BLaER1 treated with 17β-estradiol and CSF1 and Interleukin-3, amounts not matched to agents 10 nM and 100 nM (cell line): ENCODE measurements at regions not wholly inside any gene's neighbourhood (a gene's known extent, or its start where the extent isn't known, plus 50 kb on each side); places are given as distances from the start of the nearest gene placed in this dataset.

Experiments
- H3K27ac ChIP-seq, 11 experiments: shearing (Covaris generic); formaldehyde crosslinking; 2 replicates each; pipeline ENCODE4 v1.8.1; 2022
- H3K27me3 ChIP-seq, 11 experiments: shearing (Covaris generic); formaldehyde crosslinking; 2 replicates each; pipeline ENCODE4 v1.8.1; 2022
- H3K36me3 ChIP-seq, 11 experiments: shearing (Covaris generic); formaldehyde crosslinking; 2 replicates each; pipeline ENCODE4 v1.8.1; 2022
- H3K4me1 ChIP-seq, 10 experiments: shearing (Covaris generic); formaldehyde crosslinking; 2 replicates each; pipeline ENCODE4 v1.8.1; 2022
- H3K4me2 ChIP-seq, 11 experiments: shearing (Covaris generic); formaldehyde crosslinking; 2 replicates each; pipeline ENCODE4 v1.8.1; 2022
- H3K4me3 ChIP-seq, 10 experiments: shearing (Covaris generic); formaldehyde crosslinking; 2 replicates each; pipeline ENCODE4 v1.8.1; 2022
- H3K9ac ChIP-seq, 11 experiments: shearing (Covaris generic); formaldehyde crosslinking; 2 replicates each; pipeline ENCODE4 v1.8.1; 2022
- H3K9me3 ChIP-seq, 11 experiments: shearing (Covaris generic); formaldehyde crosslinking; replicated peaks in 1 of 11; 2 replicates each; pipeline ENCODE4 v1.8.1; 2022
- H4K20me1 ChIP-seq, 11 experiments: shearing (Covaris generic); formaldehyde crosslinking; 2 replicates each; pipeline ENCODE4 v1.8.1; 2022
- Cebpa-rat ChIP-seq, 11 experiments: shearing (Covaris generic); IDR thresholded peaks; 2 replicates each; pipeline ENCODE4 v1.8.1; 2022

DNA sequence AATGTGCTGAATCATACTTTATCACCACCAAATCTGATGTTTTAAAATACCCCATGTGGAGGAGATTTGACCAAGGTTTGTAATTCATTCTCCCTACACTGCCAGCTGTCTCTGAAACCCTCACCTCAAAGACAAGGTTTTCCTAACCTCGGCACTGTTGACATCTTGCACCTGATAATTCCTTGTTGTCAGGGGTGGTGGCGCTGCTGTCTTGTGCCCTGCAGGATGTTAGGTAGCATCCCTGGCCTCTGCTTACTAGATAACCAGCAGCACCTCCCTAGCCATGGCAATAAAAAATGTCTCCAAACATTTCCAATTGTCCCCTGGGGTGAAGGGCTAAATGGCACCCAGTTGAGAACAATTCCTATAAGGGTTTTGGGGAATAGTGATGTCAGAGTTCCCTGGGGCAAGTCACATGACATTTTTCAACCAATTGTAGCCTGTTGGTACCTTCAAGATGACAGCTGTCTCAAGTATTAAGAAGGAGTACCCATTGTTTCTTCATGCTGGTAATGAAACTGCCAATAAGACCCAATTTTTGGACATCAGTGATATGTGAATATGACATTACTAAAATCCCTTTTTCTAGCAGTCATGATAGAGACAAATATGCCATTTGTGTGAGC lies 160.6 kb upstream of the PLCXD3 start:
- Histone ChIP-seq H3K36me3 (no peaks in the 10 kb centered on the region), H3K4me3 (no peak overlapping the region), H3K27ac (no peak overlapping the region), H3K9ac (no peak overlapping the region), H3K27me3 (no peaks in the 10 kb centered on the region), H3K4me2 (no peak overlapping the region), H3K4me1 (no peaks in the 10 kb centered on the region), H3K9me3 (peaks cover 0 to 12% (median 5%) of the 10 kb centered on the region in 11 experiments; a peak in 6 of 22 replicates), H4K20me1 (no peaks in the 10 kb centered on the region)
- TF ChIP-seq Cebpa-rat (IDR thresholded peaks at IDR 0.05) = no peak

DNA sequence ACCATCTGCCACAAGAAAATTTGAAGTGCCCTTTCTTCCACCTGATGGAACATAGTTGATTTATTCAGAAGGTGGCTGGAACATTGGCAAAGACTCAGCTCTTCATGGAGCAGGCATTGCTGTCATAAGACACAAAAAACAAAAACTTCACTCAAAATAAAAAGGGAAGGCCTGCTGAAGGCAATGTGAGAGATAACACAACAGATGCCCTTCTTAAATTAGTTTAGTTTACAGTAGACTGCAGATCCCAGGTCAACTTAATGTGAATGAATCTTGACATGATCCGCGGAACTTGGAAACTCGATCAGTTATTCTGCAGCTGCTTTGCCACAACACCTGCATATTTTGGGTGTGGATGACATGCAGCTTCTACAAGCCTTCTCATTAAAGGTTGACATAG lies 159.8 kb upstream of the PLCXD3 start:
- H3K27me3 ChIP-seq = no peaks in the 10 kb centered on the region
- H3K4me1 ChIP-seq = no peaks in the 10 kb centered on the region
- H3K9me3 ChIP-seq = peaks cover 0 to 12% (median 5%) of the 10 kb centered on the region in 11 experiments; a peak in 6 of 22 replicates
- TF ChIP-seq Cebpa-rat (IDR thresholded peaks at IDR 0.05) = no peak
- no peak overlapping the region for H3K4me3 ChIP-seq
- H3K4me2 ChIP-seq = no peak overlapping the region
- H3K36me3 ChIP-seq = no peaks in the 10 kb centered on the region
- no peaks in the 10 kb centered on the region for H4K20me1 ChIP-seq
- H3K9ac ChIP-seq = no peak overlapping the region
- H3K27ac ChIP-seq = no peak overlapping the region

DNA sequence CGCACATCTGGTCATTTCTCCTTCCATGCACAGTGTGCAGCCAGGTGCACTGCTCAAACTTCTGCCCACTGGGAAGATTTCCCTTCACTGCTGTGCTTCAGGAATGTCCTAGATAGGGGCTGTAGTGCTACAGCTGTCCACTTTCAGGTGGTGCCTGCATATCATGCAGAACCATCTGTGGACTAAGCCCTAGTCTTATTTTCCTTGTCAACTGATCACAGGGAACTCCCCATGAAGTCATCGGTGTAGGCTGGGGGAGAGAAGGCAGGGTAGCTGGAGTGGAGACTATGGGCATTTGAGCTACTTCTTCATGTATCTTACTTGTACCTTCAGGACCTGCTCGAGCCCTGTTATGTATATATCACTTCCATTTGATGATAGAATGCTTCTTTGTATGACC lies 150.9 kb upstream of the PLCXD3 start:
- Histone ChIP-seq H3K4me1 (no peaks in the 10 kb centered on the region), H3K4me3 (no peak overlapping the region), H3K36me3 (no peaks in the 10 kb centered on the region), H3K4me2 (no peak overlapping the region), H3K9me3 (no peaks in the 10 kb centered on the region), H3K9ac (no peak overlapping the region), H4K20me1 (no peaks in the 10 kb centered on the region), H3K27ac (no peak overlapping the region), H3K27me3 (no peaks in the 10 kb centered on the region)
- TF ChIP-seq Cebpa-rat (IDR thresholded peaks at IDR 0.05) = no peak

DNA sequence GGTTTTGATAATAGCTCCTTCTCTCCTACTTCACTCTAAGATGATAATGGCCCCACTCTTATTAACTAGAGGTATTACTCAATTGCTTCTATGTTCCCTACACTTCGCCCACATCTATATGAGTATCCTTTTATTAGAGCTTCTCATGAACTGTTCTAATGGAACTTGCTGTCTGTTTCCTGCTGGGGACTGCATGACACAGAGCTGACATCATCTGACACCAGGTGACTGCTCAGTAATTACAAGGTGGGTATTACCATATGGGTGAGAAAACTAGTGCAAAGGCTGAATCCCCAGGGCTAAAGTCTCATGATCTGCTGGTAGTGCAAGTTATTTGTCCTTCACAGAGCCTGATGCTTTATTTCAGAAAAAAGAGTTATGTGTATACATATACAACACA lies 146.2 kb upstream of the PLCXD3 start:
- Histone ChIP-seq H3K4me1 (no peaks in the 10 kb centered on the region), H3K4me2 (no peak overlapping the region), H3K4me3 (no peak overlapping the region), H3K9me3 (no peaks in the 10 kb centered on the region), H3K9ac (no peak overlapping the region), H3K36me3 (no peaks in the 10 kb centered on the region), H3K27me3 (no peaks in the 10 kb centered on the region), H4K20me1 (no peaks in the 10 kb centered on the region), H3K27ac (no peak overlapping the region)
- TF ChIP-seq Cebpa-rat (IDR thresholded peaks at IDR 0.05) = no peak

DNA sequence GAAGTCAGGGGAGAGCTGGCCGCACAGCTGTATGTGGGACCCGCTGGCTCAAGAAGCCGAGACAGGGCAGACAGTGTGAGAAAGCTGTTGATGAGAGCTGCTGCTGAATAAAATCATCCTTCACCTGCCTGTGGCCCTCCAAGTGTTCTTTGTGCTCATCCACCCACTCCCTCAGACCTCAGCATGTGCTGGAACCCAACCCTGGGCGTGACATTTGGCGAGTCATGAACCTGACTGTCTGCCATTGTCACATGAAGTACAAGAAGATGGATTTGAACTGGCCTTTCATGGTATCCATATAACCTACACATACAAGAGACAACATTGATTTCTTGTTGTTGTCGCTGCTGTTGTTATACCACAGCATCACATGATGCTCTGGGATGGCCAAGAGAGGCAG lies 139.7 kb upstream of the PLCXD3 start:
- Histone ChIP-seq H4K20me1 (no peaks in the 10 kb centered on the region), H3K4me1 (no peaks in the 10 kb centered on the region), H3K4me2 (no peak overlapping the region), H3K9ac (no peak overlapping the region), H3K27me3 (no peaks in the 10 kb centered on the region), H3K27ac (no peak overlapping the region), H3K36me3 (no peaks in the 10 kb centered on the region), H3K4me3 (no peak overlapping the region), H3K9me3 (no peaks in the 10 kb centered on the region)
- no peak for TF ChIP-seq Cebpa-rat (IDR thresholded peaks at IDR 0.05)

DNA sequence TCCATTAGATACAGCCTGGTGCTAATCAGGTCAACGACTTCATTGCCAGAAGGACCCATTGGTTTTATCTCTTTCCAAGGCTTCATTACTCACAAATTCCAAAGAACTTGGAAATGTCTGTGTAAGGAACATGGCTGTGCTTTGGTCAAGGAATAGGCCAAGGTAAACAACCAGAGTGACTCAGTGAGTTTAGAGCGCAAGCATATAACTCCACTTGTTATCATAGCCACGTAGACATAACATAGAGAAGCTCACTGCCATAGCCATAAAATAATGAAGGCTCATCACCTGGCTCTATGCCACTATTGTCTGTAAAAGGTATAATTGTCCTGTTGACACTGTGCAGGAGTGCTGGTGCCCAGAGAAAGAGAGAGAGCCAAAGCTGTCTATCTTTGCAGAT lies 139.3 kb upstream of the PLCXD3 start:
- Histone ChIP-seq H3K4me3 (no peak overlapping the region), H3K4me1 (no peaks in the 10 kb centered on the region), H4K20me1 (no peaks in the 10 kb centered on the region), H3K36me3 (no peaks in the 10 kb centered on the region), H3K4me2 (no peak overlapping the region), H3K27ac (no peak overlapping the region), H3K27me3 (no peaks in the 10 kb centered on the region), H3K9me3 (no peaks in the 10 kb centered on the region), H3K9ac (no peak overlapping the region)
- no peak for TF ChIP-seq Cebpa-rat (IDR thresholded peaks at IDR 0.05)

DNA sequence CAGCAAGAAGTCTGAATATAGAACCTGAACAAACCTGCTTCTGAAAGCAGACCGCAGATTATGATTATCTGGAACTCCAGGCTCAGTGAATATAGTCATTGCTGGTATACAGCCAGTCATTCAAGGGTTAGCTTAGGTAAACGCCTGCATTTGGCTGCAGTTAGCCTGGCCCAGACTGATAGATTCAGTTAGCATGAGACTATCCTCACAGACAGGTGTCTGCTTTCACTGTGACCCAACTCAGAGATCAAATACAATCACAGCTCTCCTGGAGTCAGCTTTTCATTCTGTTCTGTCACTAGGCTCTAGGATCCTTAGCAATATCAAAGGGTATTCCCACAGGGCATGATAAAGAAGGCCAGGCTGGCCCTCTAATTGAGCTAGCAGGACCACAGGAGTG lies 138.6 kb upstream of the PLCXD3 start:
- H3K4me1 ChIP-seq = no peaks in the 10 kb centered on the region
- TF ChIP-seq Cebpa-rat (IDR thresholded peaks at IDR 0.05) = no peak
- H3K4me2 ChIP-seq = no peak overlapping the region
- no peaks in the 10 kb centered on the region for H3K27me3 ChIP-seq
- H3K36me3 ChIP-seq = no peaks in the 10 kb centered on the region
- H4K20me1 ChIP-seq = no peaks in the 10 kb centered on the region
- no peaks in the 10 kb centered on the region for H3K9me3 ChIP-seq
- H3K27ac ChIP-seq = no peak overlapping the region
- no peak overlapping the region for H3K9ac ChIP-seq
- H3K4me3 ChIP-seq = no peak overlapping the region

DNA sequence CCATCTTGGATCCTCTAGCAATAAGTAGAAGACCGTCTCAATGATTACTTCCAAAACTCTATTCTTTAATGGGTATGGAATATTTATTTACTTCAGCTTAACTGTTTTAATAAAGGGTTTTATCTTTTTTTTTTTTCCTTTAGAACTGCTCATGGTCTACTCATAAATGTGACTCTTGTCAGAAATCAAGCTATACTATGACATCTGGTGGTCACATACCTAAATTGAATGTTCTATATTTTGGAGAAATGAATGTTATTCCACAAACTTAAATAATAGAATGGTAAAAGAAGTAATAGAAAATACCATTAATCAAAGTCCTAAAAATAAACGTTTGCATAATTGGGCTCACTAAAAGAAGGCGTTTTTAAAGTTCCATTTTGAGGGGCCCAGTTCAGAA lies 131.2 kb upstream of the PLCXD3 start:
- Histone ChIP-seq H4K20me1 (no peaks in the 10 kb centered on the region), H3K4me1 (peaks cover 0 to 9% (median 6%) of the 10 kb centered on the region in 10 experiments; a peak in 11 of 20 replicates), H3K27me3 (no peaks in the 10 kb centered on the region), H3K4me2 (no peak overlapping the region), H3K36me3 (no peaks in the 10 kb centered on the region), H3K9ac (no peak overlapping the region), H3K4me3 (no peak overlapping the region), H3K9me3 (no peaks in the 10 kb centered on the region), H3K27ac (no peak overlapping the region)
- no peak for TF ChIP-seq Cebpa-rat (IDR thresholded peaks at IDR 0.05)

DNA sequence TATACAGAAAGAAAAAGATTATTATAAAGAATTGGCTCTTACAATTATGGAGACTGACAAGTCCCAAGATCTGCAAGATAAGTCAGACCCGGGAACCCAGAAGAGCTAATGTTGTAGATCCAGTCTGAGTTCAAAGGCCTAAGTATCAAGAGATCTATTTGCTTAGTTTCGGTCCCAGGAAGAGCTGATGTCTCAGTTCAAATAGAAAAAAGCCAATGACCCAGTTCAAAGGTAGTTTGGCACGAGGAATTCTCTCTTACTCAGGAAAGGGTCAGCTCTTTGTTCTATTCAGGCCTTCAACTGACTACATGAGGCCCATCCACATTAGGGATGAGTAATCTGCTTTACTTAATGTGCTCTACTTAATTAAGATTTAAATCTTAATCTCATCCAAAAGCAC lies 128.3 kb upstream of the PLCXD3 start:
- Histone ChIP-seq H3K4me3 (no peak overlapping the region), H3K27ac (no peak overlapping the region), H3K27me3 (no peaks in the 10 kb centered on the region), H3K9me3 (no peaks in the 10 kb centered on the region), H4K20me1 (no peaks in the 10 kb centered on the region), H3K36me3 (no peaks in the 10 kb centered on the region), H3K4me1 (peaks cover 0 to 9% (median 6%) of the 10 kb centered on the region in 10 experiments; a peak in 11 of 20 replicates), H3K4me2 (no peak overlapping the region), H3K9ac (no peak overlapping the region)
- TF ChIP-seq Cebpa-rat (IDR thresholded peaks at IDR 0.05) = no peak

DNA sequence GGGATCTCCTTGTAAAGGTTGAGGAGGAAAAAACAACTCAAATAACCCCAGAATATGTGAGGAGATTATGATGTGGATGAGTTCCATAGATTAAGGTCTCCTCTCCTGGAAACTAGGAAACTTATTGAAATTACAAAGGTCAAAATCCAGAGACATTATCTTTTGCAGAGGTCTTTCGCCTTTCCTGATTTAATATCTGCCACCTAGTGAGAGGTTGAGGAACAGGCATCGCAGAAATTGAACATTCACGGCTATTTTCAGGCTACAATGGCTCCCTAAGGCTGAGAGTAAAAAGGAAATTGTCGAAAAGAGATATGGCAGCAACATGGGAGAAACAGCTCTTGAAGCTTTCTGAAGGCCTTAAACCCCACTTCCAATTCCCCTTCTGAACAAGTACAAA lies 127.5 kb upstream of the PLCXD3 start:
- H3K4me1 ChIP-seq = peaks cover 0 to 9% (median 6%) of the 10 kb centered on the region in 10 experiments; a peak in 11 of 20 replicates
- no peaks in the 10 kb centered on the region for H4K20me1 ChIP-seq
- H3K9me3 ChIP-seq = no peaks in the 10 kb centered on the region
- no peak overlapping the region for H3K27ac ChIP-seq
- no peak for TF ChIP-seq Cebpa-rat (IDR thresholded peaks at IDR 0.05)
- H3K4me3 ChIP-seq = no peak overlapping the region
- no peaks in the 10 kb centered on the region for H3K36me3 ChIP-seq
- H3K9ac ChIP-seq = no peak overlapping the region
- peak overlapping the region in 9 of 11 experiments; percentile 6 to 37 (median 22); a peak in 9 of 22 replicates for H3K4me2 ChIP-seq
- H3K27me3 ChIP-seq = no peaks in the 10 kb centered on the region
